H1 (cell line): ENCODE measurements at regions not wholly inside any gene's neighbourhood (a gene's known extent, or its start where the extent isn't known, plus 50 kb on each side); places are given as distances from the start of the nearest gene placed in this dataset.

Experiments
- CTCF ChIA-PET: fragments of 300-600 bp; sonication (Branson Sonifier 250); formaldehyde crosslinking; loops from one replicate; lab custom pipeline; 2021; ENCODE audit not compliant: partially characterized antibody; lab: Charles Lee
- POLR2A ChIA-PET: fragments of 300-600 bp; sonication (Branson Sonifier 250); formaldehyde crosslinking; loops from one replicate; lab custom pipeline; 2021; ENCODE audit warnings: inconsistent platforms; ENCODE audit not compliant: partially characterized antibody; lab: Charles Lee
- DNase-seq, 2 experiments: peaks; one replicate each; pipeline versions ENCODE4 v3.0.0 to v3.0.0-alpha.2; 2010 to 2022; ENCODE audit warnings: low spot score in 2 of 2, low read depth in 1 of 2, mixed read lengths in 1 of 2
- FAIRE-seq: peaks from 2 replicates; lab custom pipeline; 2011; peaks lifted over from hg19 to GRCh38; lab: Jason Lieb, UNC
- H2AFZ ChIP-seq: 2 replicates; pipeline ENCODE4 v1.8.1; 2012; ENCODE audit warnings: low read length, inconsistent platforms
- H2AK5ac ChIP-seq: 2 replicates; pipeline ENCODE4 v1.6.1; 2013; ENCODE audit warnings: low read depth, low read length
- H2BK120ac ChIP-seq: replicated peaks from 2 replicates; pipeline ENCODE3; 2013; ENCODE audit warnings: low read depth, low read length, inconsistent platforms
- H2BK12ac ChIP-seq: 2 replicates; pipeline ENCODE4 v1.6.1; 2013; ENCODE audit warnings: low read depth, low read length
- H2BK15ac ChIP-seq: 2 replicates; pipeline ENCODE4 v1.6.1; 2013; ENCODE audit warnings: low read length
- H2BK20ac ChIP-seq: 2 replicates; pipeline ENCODE4 v1.6.1; 2013; ENCODE audit warnings: low read length
- H2BK5ac ChIP-seq: 2 replicates; pipeline ENCODE4 v1.6.1; 2013; ENCODE audit warnings: low read depth, low read length
- H3K14ac ChIP-seq: 2 replicates; pipeline ENCODE4 v1.6.1; 2013; ENCODE audit warnings: inconsistent platforms; ENCODE audit not compliant: insufficient read length
- H3K18ac ChIP-seq: 2 replicates; pipeline ENCODE4 v1.6.1; 2013; ENCODE audit warnings: low read length; ENCODE audit errors: extremely low read depth
- H3K23ac ChIP-seq: 2 replicates; pipeline ENCODE4 v1.6.1; 2013; ENCODE audit warnings: inconsistent platforms; ENCODE audit not compliant: insufficient read length
- H3K23me2 ChIP-seq: 2 replicates; pipeline ENCODE4 v1.6.1; 2013; ENCODE audit warnings: low read depth, low read length
- H3K27ac ChIP-seq: 2 replicates; pipeline ENCODE4 v1.6.1; 2011; ENCODE audit warnings: low read depth, low read length, inconsistent platforms
- H3K27me3 ChIP-seq, 4 experiments: replicated peaks in 1 of 4; 1 replicate in 1 of 4; 2 replicates in 3 of 4; pipeline versions ENCODE4 v1.6.1 to v1.8.1; 2011 to 2013; ENCODE audit warnings: low read length in 3 of 4, mild to moderate bottlenecking in 3 of 4, inconsistent platforms in 2 of 4, mixed read lengths in 2 of 4, moderate library complexity in 1 of 4; ENCODE audit not compliant: control insufficient read depth in 3 of 4, insufficient read depth in 3 of 4; ENCODE audit errors: extremely low read depth in 1 of 4
- H3K36me3 ChIP-seq, 4 experiments: 2 replicates each; pipeline versions ENCODE4 v1.6.1 to v1.8.1; 2011 to 2013; ENCODE audit warnings: mild to moderate bottlenecking in 4 of 4, low read length in 3 of 4, moderate library complexity in 2 of 4, control low read depth in 1 of 4, inconsistent platforms in 1 of 4; ENCODE audit not compliant: insufficient read depth in 4 of 4, control insufficient read depth in 2 of 4
- H3K4ac ChIP-seq: replicated peaks from 2 replicates; pipeline ENCODE3; 2013; ENCODE audit warnings: low read length, low read depth, mixed read lengths, inconsistent platforms; ENCODE audit not compliant: insufficient read length
- H3K4me1 ChIP-seq, 4 experiments: replicated peaks in 1 of 4; 1 replicate in 1 of 4; 2 replicates in 3 of 4; pipeline versions ENCODE4 v1.6.1 to v1.8.1; 2011 to 2013; ENCODE audit warnings: low read length in 3 of 4, inconsistent platforms in 2 of 4, mixed read lengths in 1 of 4; ENCODE audit not compliant: insufficient read depth in 4 of 4, control insufficient read depth in 3 of 4
- H3K4me2 ChIP-seq, 2 experiments: 2 replicates each; pipeline versions ENCODE4 v1.6.1 to v1.8.1; 2011 to 2013; ENCODE audit warnings: low read depth in 2 of 2, low read length in 2 of 2, control low read depth in 1 of 2, inconsistent platforms in 1 of 2, mild to moderate bottlenecking in 1 of 2; ENCODE audit not compliant: insufficient read depth in 1 of 2
- H3K4me3 ChIP-seq, 4 experiments: fragments of 200-600, 300-600 bp in 1 of 4; sonication (generic), shearing (Covaris generic), sonication (Bioruptor Twin) in 1 of 4; 2 replicates each; pipeline versions ENCODE4 v1.5.1 to v1.8.1; 2011 to 2016; ENCODE audit warnings: low read length in 4 of 4, low read depth in 3 of 4, control low read depth in 2 of 4, inconsistent platforms in 2 of 4, mild to moderate bottlenecking in 2 of 4, mixed read lengths in 1 of 4, moderate library complexity in 1 of 4; ENCODE audit not compliant: insufficient read depth in 2 of 4; ENCODE audit errors: extremely low read depth in 1 of 4
- H3K56ac ChIP-seq: replicated peaks from 2 replicates; pipeline ENCODE3; 2013; ENCODE audit warnings: low read depth, mild to moderate bottlenecking, mixed read lengths, low read length, inconsistent platforms; ENCODE audit not compliant: insufficient read length
- H3K79me1 ChIP-seq: 2 replicates; pipeline ENCODE4 v1.6.1; 2013; ENCODE audit warnings: low read depth, low read length, control low read depth
- H3K79me2 ChIP-seq, 2 experiments: 2 replicates each; pipeline versions ENCODE4 v1.6.1 to v1.8.1; 2012 to 2013; ENCODE audit warnings: low read length in 2 of 2, mild to moderate bottlenecking in 2 of 2, inconsistent platforms in 1 of 2; ENCODE audit not compliant: insufficient read depth in 2 of 2, control insufficient read depth in 1 of 2
- H3K9ac ChIP-seq, 4 experiments: replicated peaks in 1 of 4; 1 replicate in 1 of 4; 2 replicates in 3 of 4; pipeline versions ENCODE4 v1.6.1 to v1.8.1; 2011 to 2013; ENCODE audit warnings: low read depth in 3 of 4, low read length in 3 of 4, control low read depth in 2 of 4, mild to moderate bottlenecking in 2 of 4, moderate library complexity in 2 of 4, inconsistent platforms in 1 of 4; ENCODE audit errors: extremely low read depth in 1 of 4
- H3K9me3 ChIP-seq, 2 experiments: 2 replicates each; pipeline versions ENCODE4 v1.6.1 to v1.8.1; 2012 to 2013; ENCODE audit warnings: mild to moderate bottlenecking in 2 of 2, moderate library complexity in 2 of 2, control low read depth in 1 of 2, inconsistent platforms in 1 of 2, low read depth in 1 of 2, low read length in 1 of 2, mixed read lengths in 1 of 2; ENCODE audit not compliant: insufficient read depth in 2 of 2
- H4K20me1 ChIP-seq, 2 experiments: replicated peaks in 1 of 2; 2 replicates each; pipeline versions ENCODE3 to v1.8.1; 2011 to 2013; ENCODE audit warnings: inconsistent platforms in 2 of 2, low read length in 2 of 2, mild to moderate bottlenecking in 1 of 2; ENCODE audit not compliant: insufficient read depth in 2 of 2, control insufficient read depth in 1 of 2
- H4K5ac ChIP-seq: 2 replicates; pipeline ENCODE4 v1.6.1; 2013; ENCODE audit warnings: low read length, low read depth, mixed read lengths, inconsistent platforms; ENCODE audit not compliant: insufficient read length
- H4K8ac ChIP-seq: 2 replicates; pipeline ENCODE4 v1.8.0; 2013; ENCODE audit warnings: mild to moderate bottlenecking, moderate library complexity, low read length, inconsistent platforms; ENCODE audit not compliant: insufficient read depth; ENCODE audit errors: extremely low read depth
- H4K91ac ChIP-seq: replicated peaks from 2 replicates; pipeline ENCODE3; 2013; ENCODE audit warnings: low read length, mixed read lengths, inconsistent platforms; ENCODE audit not compliant: insufficient read length
- CBX8 ChIP-seq: fragments of 300-800, 300-1000 bp; sonication (generic); IDR thresholded peaks from 2 replicates; pipeline ENCODE4 v1.7.1; 2016; ENCODE audit warnings: low read depth, low read length, borderline replicate concordance
- CHD2 ChIP-seq: IDR thresholded peaks from 2 replicates; pipeline ENCODE4 v1.6.1; 2012; ENCODE audit warnings: low read length, improper control_type of control experiment
- CREB1 ChIP-seq: IDR thresholded peaks from 2 replicates; pipeline ENCODE4 v1.6.1; 2012; ENCODE audit warnings: inconsistent platforms
- RAD21 ChIP-seq, 2 experiments: IDR thresholded peaks in 1 of 2; conservative IDR thresholded peaks in 1 of 2; 2 replicates each; pipeline ENCODE4 v1.6.1; 2011; ENCODE audit warnings: low read depth in 2 of 2, low read length in 2 of 2, improper control_type of control experiment in 1 of 2, inconsistent platforms in 1 of 2, mild to moderate bottlenecking in 1 of 2, moderate library complexity in 1 of 2
- SIRT6 ChIP-seq: IDR thresholded peaks from one replicate; pipeline ENCODE4 v1.7.1; 2012; ENCODE audit warnings: low read length, inconsistent platforms
- SP1 ChIP-seq: IDR thresholded peaks from 2 replicates; pipeline ENCODE4 v1.6.1; 2011; ENCODE audit warnings: low read depth, low read length
- TAF1 ChIP-seq: IDR thresholded peaks from 2 replicates; pipeline ENCODE4 v1.6.1; 2011; ENCODE audit warnings: mild to moderate bottlenecking, low read depth, low read length
- WGBS, 2 experiments: shearing (Covaris generic) in 1 of 2; methylation state at CpG; one replicate each; pipeline versions ENCODE4 v1.1.6 to v1.1.7; 2013 to 2015; ENCODE audit warnings: low lambda C conversion rate in 2 of 2, mixed read lengths in 2 of 2, inconsistent platforms in 1 of 2, low coverage in 1 of 2, missing lambda C conversion rate in 1 of 2; ENCODE audit not compliant: insufficient replicate concordance in 2 of 2, insufficient coverage in 1 of 2, insufficient read length in 1 of 2; ENCODE audit errors: extremely low coverage in 1 of 2, missing lambda C conversion rate in 1 of 2; 5-methylcytosine and 5-hydroxymethylcytosine counted together

DNA sequence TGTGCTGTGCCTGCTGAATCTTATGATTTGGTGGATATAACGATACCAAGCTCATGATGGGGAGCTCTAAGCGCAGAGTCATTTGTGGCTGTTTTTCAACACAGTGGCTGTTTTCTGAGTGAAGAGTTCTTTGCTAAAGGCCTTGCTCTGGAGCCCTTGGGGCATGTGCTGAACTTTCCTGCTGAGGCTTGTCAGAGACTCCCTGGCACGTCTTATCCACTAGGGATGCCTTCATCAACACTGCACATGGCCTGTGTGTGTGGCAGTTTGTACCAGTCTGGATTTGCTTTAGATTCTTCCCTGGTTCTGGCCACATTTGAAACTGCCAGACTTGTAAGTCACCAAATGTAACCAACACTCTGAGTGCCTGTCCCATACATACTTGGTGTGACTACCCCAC is 188.2 kb downstream of the DMRT2 start:
- no peaks in the 10 kb centered on the region for H3K79me2 ChIP-seq
- no peak overlapping the region for H3K4me2 ChIP-seq
- no peak overlapping the region for H2BK12ac ChIP-seq
- H2BK15ac ChIP-seq, result no peak overlapping the region
- no peak overlapping the region for H3K9ac ChIP-seq
- TF ChIP-seq CBX8 (no peak), RAD21 (IDR thresholded peaks at IDR 0.05 in 1 of 2, conservative IDR thresholded peaks at IDR 0.05 in 1 of 2; ENCODE audit: low read depth in 2 of 2, low read length in 2 of 2) (no peak), SP1 (no peak), CREB1 (no peak), SIRT6 (no peak), TAF1 (no peak), CHD2 (no peak)
- 81% methylated on average over 3 of the region's 3 CpGs; no CpG with 5 or more reads in 1 of the 2 experiments for WGBS, 2 experiments
- H2BK5ac ChIP-seq, result no peak overlapping the region
- H4K5ac ChIP-seq, result no peak overlapping the region
- no peak overlapping the region for H3K14ac ChIP-seq
- H3K36me3 ChIP-seq, result no peaks in the 10 kb centered on the region
- POLR2A ChIA-PET, result no interaction called here
- no peaks in the 10 kb centered on the region for H4K20me1 ChIP-seq
- H3K27ac ChIP-seq, result no peak overlapping the region
- H4K8ac ChIP-seq, result no peak overlapping the region; the same call in 1 of the 2 replicates
- no peaks in the 10 kb centered on the region for H3K4me1 ChIP-seq
- H3K9me3 ChIP-seq, result peaks cover 71 to 78% of the 10 kb centered on the region in 2 experiments
- H3K23ac ChIP-seq, result no peak overlapping the region
- no peak overlapping the region for H2BK20ac ChIP-seq
- CTCF ChIA-PET, result no interaction called here
- no peak overlapping the region for H2BK120ac ChIP-seq
- H3K4me3 ChIP-seq, result no peak overlapping the region
- H3K4ac ChIP-seq, result no peak overlapping the region
- H3K56ac ChIP-seq, result no peak overlapping the region
- DNase-seq (no peak), FAIRE-seq (no peak)
- no peak overlapping the region for H3K18ac ChIP-seq
- no peaks in the 10 kb centered on the region for H3K27me3 ChIP-seq
- H3K79me1 ChIP-seq, result no peaks in the 10 kb centered on the region
- no peak overlapping the region for H4K91ac ChIP-seq
- no peak overlapping the region for H2AFZ ChIP-seq
- no peaks in the 10 kb centered on the region for H3K23me2 ChIP-seq
- no peak overlapping the region for H2AK5ac ChIP-seq
